ENCODE measurements at regions not wholly inside any gene's neighbourhood (a gene's known extent, or its start where the extent isn't known, plus 50 kb on each side); places are given as distances from the start of the nearest gene placed in this dataset.

DNA sequence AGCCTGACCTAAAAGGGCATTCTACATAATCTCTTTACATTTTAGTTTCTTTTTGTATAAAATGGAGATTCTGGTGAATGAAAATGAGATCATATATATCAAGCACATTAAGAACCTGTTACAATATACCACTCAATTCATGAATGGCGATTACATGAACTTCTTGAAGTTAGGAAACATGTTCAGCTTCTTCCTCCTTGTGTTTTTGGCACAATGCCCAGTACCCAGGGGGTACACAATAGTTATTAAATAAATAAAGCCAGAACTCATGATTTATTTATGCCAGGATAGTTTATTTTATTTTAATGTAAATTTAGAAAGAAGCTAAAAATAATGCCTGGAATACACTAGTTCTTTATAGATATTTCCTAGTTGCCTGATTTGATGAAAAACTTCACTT is 186.0 kb upstream of the PTGFR start:
- no peak for TF ChIP-seq EZH2phosphoT487 (IDR thresholded peaks at IDR 0.05; ENCODE audit: low read depth)
- TF ChIP-seq, protein P1, sequence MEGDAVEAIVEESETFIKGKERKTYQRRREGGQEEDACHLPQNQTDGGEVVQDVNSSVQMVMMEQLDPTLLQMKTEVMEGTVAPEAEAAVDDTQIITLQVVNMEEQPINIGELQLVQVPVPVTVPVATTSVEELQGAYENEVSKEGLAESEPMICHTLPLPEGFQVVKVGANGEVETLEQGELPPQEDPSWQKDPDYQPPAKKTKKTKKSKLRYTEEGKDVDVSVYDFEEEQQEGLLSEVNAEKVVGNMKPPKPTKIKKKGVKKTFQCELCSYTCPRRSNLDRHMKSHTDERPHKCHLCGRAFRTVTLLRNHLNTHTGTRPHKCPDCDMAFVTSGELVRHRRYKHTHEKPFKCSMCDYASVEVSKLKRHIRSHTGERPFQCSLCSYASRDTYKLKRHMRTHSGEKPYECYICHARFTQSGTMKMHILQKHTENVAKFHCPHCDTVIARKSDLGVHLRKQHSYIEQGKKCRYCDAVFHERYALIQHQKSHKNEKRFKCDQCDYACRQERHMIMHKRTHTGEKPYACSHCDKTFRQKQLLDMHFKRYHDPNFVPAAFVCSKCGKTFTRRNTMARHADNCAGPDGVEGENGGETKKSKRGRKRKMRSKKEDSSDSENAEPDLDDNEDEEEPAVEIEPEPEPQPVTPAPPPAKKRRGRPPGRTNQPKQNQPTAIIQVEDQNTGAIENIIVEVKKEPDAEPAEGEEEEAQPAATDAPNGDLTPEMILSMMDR (IDR thresholded peaks at IDR 0.05; ENCODE audit: low read depth, low read length) = no peak

Data from OCI-LY3 (cell line).